Vagina (tissue), 2 donors: ENCODE measurements at regions not wholly inside any gene's neighbourhood (a gene's known extent, or its start where the extent isn't known, plus 50 kb on each side); places are given as distances from the start of the nearest gene placed in this dataset.

Source experiments
- DNase-seq, 2 donors: peaks; one replicate each; pipeline ENCODE4 v3.0.0-alpha.2; 2017; ENCODE audit errors: extremely low spot score in 2 of 2
- H3K27ac ChIP-seq: fragments of 200-600 bp; sonication (generic); one replicate; pipeline ENCODE4 v1.5.1; 2019
- H3K27me3 ChIP-seq: fragments of 200-600 bp; sonication (generic); one replicate; pipeline ENCODE4 v1.5.1; 2019
- H3K36me3 ChIP-seq, 2 donors: fragments of 200-600 bp; sonication (generic); one replicate each; pipeline ENCODE4 v1.5.1; 2017 to 2019
- H3K4me1 ChIP-seq: fragments of 200-600 bp; sonication (generic); one replicate; pipeline ENCODE4 v1.5.1; 2019
- H3K4me3 ChIP-seq, 2 donors: fragments of 200-600 bp; sonication (generic); 1 replicate in 1 of 2; 2 replicates in 1 of 2; pipeline ENCODE4 v1.5.1; 2016 to 2019
- H3K9me3 ChIP-seq: fragments of 200-600 bp; sonication (generic); one replicate; pipeline ENCODE4 v1.5.1; 2019
- CTCF ChIP-seq, 3 experiments: fragments of 450-650 bp in 2 of 3; fragments of 200-600 bp in 1 of 3; sonication (generic) in 1 of 3; IDR thresholded peaks; one replicate each; pipeline ENCODE4 v1.5.1; 2017 to 2019; ENCODE audit warnings: antibody characterized with exemption in 3 of 3, mild to moderate bottlenecking in 2 of 3, moderate library complexity in 2 of 3
- POLR2A ChIP-seq, 2 donors: fragments of 450-650 bp; IDR thresholded peaks; one replicate each; pipeline ENCODE4 v1.6.1; 2017; ENCODE audit warnings: antibody characterized with exemption in 2 of 2, mild to moderate bottlenecking in 2 of 2, moderate library complexity in 2 of 2
- POLR2AphosphoS5 ChIP-seq, 2 donors: sonication (generic); formaldehyde crosslinking; IDR thresholded peaks; one replicate each; pipeline ENCODE4 v1.9.0; 2017; ENCODE audit warnings: antibody characterized with exemption in 2 of 2, mild to moderate bottlenecking in 2 of 2, low read depth in 1 of 2; ENCODE audit not compliant: insufficient read depth in 1 of 2
- intact Hi-C: fragments of 100-400 bp; cut with DNase I; formaldehyde crosslinking; loops from one replicate; pipeline ENCODE4 v1.15.1; 2023

- Histone ChIP-seq H3K4me3 (no peak overlapping the region), H3K4me1 (no peaks in the 10 kb centered on the region), H3K27me3 (no peaks in the 10 kb centered on the region), H3K36me3 (no peaks in the 10 kb centered on the region), H3K27ac (no peak overlapping the region), H3K9me3 (no peaks in the 10 kb centered on the region)
- TF ChIP-seq POLR2AphosphoS5 (IDR thresholded peaks at IDR 0.05; ENCODE audit: insufficient read depth in 1 of 2, low read depth in 1 of 2) (no peak), CTCF (IDR thresholded peaks at IDR 0.05) (no peak), POLR2A (IDR thresholded peaks at IDR 0.05) (no peak)
- DNase-seq, result no peak
- intact Hi-C loops, result no loop called here
These were observed 1049.3 kb downstream of the GALC start for GRCh38 chr14:86943391-86944365.

GRCh38 chr14:86942936-86943335 lies 1050.0 kb downstream of the GALC start:
- intact Hi-C loops, result no loop called here
- H3K9me3 ChIP-seq, result no peaks in the 10 kb centered on the region
- no peaks in the 10 kb centered on the region for H3K4me1 ChIP-seq
- TF ChIP-seq CTCF (IDR thresholded peaks at IDR 0.05) (no peak), POLR2A (IDR thresholded peaks at IDR 0.05) (no peak), POLR2AphosphoS5 (IDR thresholded peaks at IDR 0.05; ENCODE audit: insufficient read depth in 1 of 2, low read depth in 1 of 2) (no peak)
- DNase-seq, result no peak
- H3K27me3 ChIP-seq, result no peaks in the 10 kb centered on the region
- no peaks in the 10 kb centered on the region for H3K36me3 ChIP-seq
- no peak overlapping the region for H3K4me3 ChIP-seq
- H3K27ac ChIP-seq, result no peak overlapping the region

GRCh38 chr14:86940106-86940505 lies 1052.9 kb downstream of the GALC start:
- no peaks in the 10 kb centered on the region for H3K4me1 ChIP-seq
- no peak overlapping the region for H3K4me3 ChIP-seq
- H3K9me3 ChIP-seq, result no peaks in the 10 kb centered on the region
- H3K27me3 ChIP-seq, result no peaks in the 10 kb centered on the region
- no peak overlapping the region for H3K27ac ChIP-seq
- H3K36me3 ChIP-seq, result no peaks in the 10 kb centered on the region
- intact Hi-C loops, result no loop called here
- no peak for DNase-seq
- no peak for TF ChIP-seq POLR2AphosphoS5 (IDR thresholded peaks at IDR 0.05; ENCODE audit: insufficient read depth in 1 of 2, low read depth in 1 of 2)
- TF ChIP-seq CTCF (IDR thresholded peaks at IDR 0.05), result no peak
- TF ChIP-seq POLR2A (IDR thresholded peaks at IDR 0.05), result no peak

GRCh38 chr14:86938320-86938719 lies 1054.7 kb downstream of the GALC start:
- H3K27ac ChIP-seq, result no peak overlapping the region
- H3K4me1 ChIP-seq, result no peaks in the 10 kb centered on the region
- DNase-seq, result no peak
- no peak for TF ChIP-seq CTCF (IDR thresholded peaks at IDR 0.05)
- no peak for TF ChIP-seq POLR2AphosphoS5 (IDR thresholded peaks at IDR 0.05; ENCODE audit: insufficient read depth in 1 of 2, low read depth in 1 of 2)
- no peak for TF ChIP-seq POLR2A (IDR thresholded peaks at IDR 0.05)
- no peak overlapping the region for H3K4me3 ChIP-seq
- no peaks in the 10 kb centered on the region for H3K36me3 ChIP-seq
- intact Hi-C loops, result no loop called here
- no peaks in the 10 kb centered on the region for H3K27me3 ChIP-seq
- H3K9me3 ChIP-seq, result no peaks in the 10 kb centered on the region

- Histone ChIP-seq H3K4me1 (no peaks in the 10 kb centered on the region), H3K9me3 (no peaks in the 10 kb centered on the region), H3K4me3 (no peak overlapping the region), H3K27me3 (no peaks in the 10 kb centered on the region), H3K27ac (no peak overlapping the region), H3K36me3 (no peaks in the 10 kb centered on the region)
- intact Hi-C loops, result no loop called here
- no peak for DNase-seq
- no peak for TF ChIP-seq POLR2A (IDR thresholded peaks at IDR 0.05)
- no peak for TF ChIP-seq CTCF (IDR thresholded peaks at IDR 0.05)
- TF ChIP-seq POLR2AphosphoS5 (IDR thresholded peaks at IDR 0.05; ENCODE audit: insufficient read depth in 1 of 2, low read depth in 1 of 2), result no peak
These were observed 1056.4 kb downstream of the GALC start for GRCh38 chr14:86936556-86936955.
